AG10803 (cell line): ENCODE measurements at regions not wholly inside any gene's neighbourhood (a gene's known extent, or its start where the extent isn't known, plus 50 kb on each side); places are given as distances from the start of the nearest gene placed in this dataset.

Experiments used
- DNase-seq: peaks from one replicate; pipeline ENCODE4 v3.0.0; 2010; ENCODE audit warnings: low read depth
- H3K4me3 ChIP-seq: 2 replicates; pipeline ENCODE4 v1.5.1; 2011; ENCODE audit warnings: mild to moderate bottlenecking, low read length, control low read depth
- CTCF ChIP-seq: conservative IDR thresholded peaks from 2 replicates; pipeline ENCODE4 v1.5.1; 2011; ENCODE audit warnings: mild to moderate bottlenecking, low read length, control low read depth, inconsistent platforms

- H3K4me3 ChIP-seq: no peak overlapping the region
- DNase-seq: peak; percentile 45
- no peak for TF ChIP-seq CTCF
Observed at GRCh38 chr10:62578301-62578700, 204.1 kb downstream of the ZNF365 start.

GRCh38 chr10:62578916-62579315, 204.7 kb downstream of the ZNF365 start:
- H3K4me3 ChIP-seq: no peak overlapping the region
- DNase-seq: no peak
- no peak for TF ChIP-seq CTCF

GRCh38 chr10:62580396-62580795, 206.2 kb downstream of the ZNF365 start:
- peak; percentile 77 for DNase-seq
- no peak for TF ChIP-seq CTCF
- H3K4me3 ChIP-seq: no peak overlapping the region

GRCh38 chr10:62581351-62581750, 207.2 kb downstream of the ZNF365 start:
- TF ChIP-seq CTCF: no peak
- H3K4me3 ChIP-seq: no peak overlapping the region
- DNase-seq: peak; percentile 47

GRCh38 chr10:62582101-62582705, 208.0 kb downstream of the ZNF365 start:
- peak; percentile 82 for DNase-seq
- no peak overlapping the region for H3K4me3 ChIP-seq
- no peak for TF ChIP-seq CTCF

- TF ChIP-seq CTCF: no peak
- peak; percentile 100 for DNase-seq
- H3K4me3 ChIP-seq: no peak overlapping the region
Observed at GRCh38 chr10:62582804-62583208, 208.6 kb downstream of the ZNF365 start.

GRCh38 chr10:62583876-62584615, 209.9 kb downstream of the ZNF365 start:
- H3K4me3 ChIP-seq: no peak overlapping the region
- no peak for TF ChIP-seq CTCF
- DNase-seq: peak; percentile 99
